T1000 (cell line): ENCODE measurements at regions not wholly inside any gene's neighbourhood (a gene's known extent, or its start where the extent isn't known, plus 50 kb on each side); places are given as distances from the start of the nearest gene placed in this dataset.
A peak's percentile ranks its signal among the peaks of the same experiment; 100 is the strongest.

Experiments
- DNase-seq: peaks from one replicate; lab custom pipeline; 2025; ENCODE audit warnings: mixed read lengths; lab: John Stamatoyannopoulos, UW

DNA sequence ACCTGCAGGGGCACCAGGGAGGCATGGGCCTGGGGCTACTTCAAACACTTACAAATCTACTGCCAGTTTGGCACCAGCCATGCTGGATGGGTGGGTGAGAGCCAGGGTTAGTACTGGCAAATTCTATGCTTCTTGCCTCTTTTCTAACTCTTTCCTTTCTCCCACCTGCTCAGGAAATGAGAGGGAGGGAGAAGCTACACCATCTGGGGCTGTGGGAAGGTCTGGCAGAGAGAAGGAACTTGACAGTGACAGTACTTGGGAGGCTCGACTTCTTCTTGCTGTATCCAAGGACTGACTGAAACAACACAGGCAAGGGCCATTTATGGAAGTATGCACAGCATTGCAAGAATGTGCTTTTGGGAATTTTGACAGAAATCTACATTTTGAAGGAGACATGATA is 149.6 kb upstream of the DYRK2 start:
- no peak for DNase-seq

DNA sequence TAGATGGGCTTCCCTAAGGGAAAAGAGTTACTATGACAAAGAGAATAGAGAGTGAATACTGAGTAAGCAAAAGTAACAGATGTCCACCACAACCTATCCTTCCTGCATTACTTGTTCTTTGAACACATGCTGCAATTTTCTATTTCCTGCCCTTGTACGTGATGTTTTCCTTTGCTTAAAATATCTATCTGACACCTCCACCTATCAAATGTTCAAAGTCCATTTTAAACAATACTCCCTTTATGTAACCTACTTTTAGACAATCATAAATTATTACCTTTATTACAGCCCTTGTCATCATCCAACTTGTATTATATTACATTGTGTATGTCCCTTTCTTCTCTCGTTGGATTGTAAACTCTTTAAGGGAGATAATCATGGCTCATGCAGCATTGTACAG is 147.2 kb upstream of the DYRK2 start:
- no peak for DNase-seq

DNA sequence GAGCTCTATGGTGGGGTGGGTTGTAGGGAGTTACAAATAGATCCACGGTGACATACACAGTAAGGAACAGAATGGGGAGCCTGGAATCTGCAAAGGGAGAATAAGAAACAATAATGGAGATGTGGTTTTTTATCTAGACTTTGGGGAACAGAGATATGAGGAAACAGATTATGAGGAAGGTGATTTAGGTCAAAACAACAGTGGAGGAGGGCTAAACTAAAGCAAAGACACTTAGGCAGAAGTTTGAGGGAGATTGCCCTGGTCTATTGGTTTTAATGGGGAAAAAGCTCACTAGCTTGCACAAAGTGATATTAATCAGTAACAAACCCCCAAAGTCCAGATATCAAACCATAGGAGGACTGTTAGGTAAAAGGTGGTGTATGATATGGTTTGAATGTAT is 144.5 kb upstream of the DYRK2 start:
- no peak for DNase-seq

DNA sequence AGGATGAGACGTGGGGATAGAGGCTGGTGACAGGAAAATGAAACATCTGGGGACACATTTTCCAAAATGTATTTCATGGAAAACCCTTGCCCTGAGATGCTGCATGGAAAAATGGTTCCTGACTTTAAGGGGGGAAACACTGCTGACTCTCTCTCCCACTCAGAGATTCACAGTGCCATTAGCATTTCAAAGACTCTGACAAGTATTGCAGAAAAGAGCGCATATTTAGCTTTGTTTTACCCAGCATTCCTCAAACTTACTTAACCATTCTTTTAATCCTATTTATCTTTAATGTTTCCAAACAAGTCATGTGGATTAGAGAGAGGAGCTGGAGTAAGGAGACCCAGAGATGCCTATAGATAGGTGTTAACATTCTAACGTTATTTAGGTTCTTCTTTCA is 141.8 kb upstream of the DYRK2 start:
- no peak for DNase-seq

DNA sequence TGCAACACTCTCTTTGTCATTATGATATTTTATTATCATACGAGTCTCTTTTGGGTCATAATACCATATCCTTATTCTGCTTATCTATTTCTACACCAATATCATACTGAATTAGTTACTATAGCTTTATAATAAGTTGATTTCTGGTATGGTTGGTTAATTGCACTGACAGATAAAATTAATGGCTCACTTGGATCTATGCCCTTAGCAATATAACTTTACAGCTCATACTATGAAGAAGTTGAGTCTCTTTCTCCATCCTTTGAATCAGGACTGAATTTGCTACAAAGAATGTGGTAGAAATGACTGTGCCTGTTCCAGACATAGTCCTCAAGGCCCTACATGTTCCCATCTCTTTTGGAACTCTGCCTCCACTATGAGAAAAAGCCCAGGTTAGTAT is 139.7 kb upstream of the DYRK2 start:
- no peak for DNase-seq

DNA sequence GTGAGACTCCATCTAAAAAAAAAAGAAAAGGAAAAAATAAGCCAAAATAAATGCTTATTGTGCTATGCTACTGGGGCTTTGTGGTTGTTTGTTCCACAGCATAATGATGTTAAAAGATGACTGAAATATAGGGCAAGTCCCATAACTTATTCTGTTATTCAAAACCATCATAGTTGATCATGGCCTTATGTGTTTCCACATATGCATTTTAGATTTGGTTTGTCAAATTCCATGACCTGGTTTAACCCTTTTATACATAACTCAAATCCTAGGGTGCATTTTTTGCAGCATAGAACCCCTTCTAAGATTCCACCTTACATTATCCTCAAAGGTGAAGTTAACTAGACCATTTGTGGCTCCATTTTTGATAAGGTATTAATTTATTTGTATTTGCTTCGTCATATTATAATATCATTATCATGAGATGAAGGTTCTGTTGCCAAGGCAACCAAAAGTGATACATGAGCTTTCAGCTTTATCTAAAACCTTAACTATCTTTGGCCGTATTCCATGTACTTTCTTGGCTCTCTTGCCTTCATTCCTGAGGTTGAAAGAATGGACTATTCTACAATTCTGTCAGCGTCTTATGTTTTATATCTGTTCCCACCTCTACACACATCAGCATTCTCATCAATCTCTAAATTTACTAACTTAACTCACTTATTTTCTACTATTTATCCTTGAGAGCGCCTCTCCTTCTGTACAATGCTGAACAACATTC is 138.7 kb upstream of the DYRK2 start:
- no peak for DNase-seq

DNA sequence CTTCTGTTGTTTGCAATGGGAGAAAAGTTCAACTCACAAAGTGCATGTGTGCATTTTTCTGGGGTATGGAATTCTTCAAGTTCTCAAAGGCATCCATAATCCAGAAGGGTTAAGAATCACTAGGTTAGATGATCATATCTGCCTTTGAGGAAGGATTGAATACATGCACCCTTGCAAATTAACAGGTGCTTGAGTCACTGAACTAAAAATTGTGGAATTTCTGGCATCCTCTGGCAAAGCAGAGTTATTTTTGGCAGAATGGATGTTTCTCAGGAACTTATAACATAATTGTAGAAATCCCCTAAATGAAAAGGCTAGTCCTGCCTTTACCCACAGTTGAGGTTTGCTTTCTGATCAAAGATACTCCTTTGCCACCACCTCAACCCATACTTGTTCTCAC is 136.5 kb upstream of the DYRK2 start:
- no peak for DNase-seq

DNA sequence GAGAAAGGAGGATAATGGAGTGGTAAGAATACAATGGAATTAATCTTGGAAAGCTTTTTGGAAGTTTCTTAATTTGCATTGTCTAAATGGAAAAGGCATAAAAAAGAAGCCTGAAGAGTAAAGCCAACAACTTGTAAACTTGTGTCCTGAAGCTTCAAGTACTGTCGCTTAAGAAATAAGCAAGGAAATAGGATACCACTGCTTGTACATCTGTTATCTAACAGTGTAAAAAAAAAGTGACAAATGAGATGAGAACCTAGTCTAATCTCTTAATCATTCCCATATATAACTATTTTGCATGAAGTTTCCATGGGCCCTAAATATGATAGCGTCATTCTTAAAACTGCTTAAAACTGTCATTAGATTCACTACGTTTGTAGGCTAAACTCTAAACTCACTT is 134.0 kb upstream of the DYRK2 start:
- no peak for DNase-seq

DNA sequence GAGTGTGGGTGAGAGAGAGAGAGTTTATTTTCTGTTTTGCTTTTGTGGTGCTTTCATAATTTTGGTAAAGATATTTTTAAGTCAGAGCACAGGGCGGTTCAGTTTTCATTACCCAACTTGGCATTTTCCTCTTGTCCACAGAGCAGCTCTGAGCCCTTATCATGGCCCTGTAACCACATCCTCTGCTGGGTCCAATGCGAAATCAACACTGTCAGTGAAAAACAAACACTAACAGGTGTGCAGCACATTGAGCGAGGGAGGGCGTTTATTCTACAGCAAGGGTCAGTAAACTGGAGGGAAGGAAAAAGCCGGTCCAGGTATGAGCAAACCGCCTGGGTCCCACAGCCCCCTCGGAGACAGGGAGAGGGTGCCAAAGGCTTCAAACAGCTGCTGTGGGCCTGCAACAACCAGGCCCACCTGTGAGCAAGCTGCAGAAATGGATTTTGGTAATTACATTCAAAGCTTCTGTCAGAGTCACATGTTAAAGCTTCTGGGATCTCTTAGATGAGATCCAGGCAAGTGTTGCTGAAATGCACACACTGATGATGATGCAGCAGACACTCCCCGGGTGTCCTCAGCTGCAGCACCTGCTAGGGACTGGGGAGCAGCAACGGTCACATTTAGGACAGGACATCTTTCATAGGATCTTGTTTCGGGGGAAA is 132.7 kb upstream of the DYRK2 start:
- DNase-seq = no peak

DNA sequence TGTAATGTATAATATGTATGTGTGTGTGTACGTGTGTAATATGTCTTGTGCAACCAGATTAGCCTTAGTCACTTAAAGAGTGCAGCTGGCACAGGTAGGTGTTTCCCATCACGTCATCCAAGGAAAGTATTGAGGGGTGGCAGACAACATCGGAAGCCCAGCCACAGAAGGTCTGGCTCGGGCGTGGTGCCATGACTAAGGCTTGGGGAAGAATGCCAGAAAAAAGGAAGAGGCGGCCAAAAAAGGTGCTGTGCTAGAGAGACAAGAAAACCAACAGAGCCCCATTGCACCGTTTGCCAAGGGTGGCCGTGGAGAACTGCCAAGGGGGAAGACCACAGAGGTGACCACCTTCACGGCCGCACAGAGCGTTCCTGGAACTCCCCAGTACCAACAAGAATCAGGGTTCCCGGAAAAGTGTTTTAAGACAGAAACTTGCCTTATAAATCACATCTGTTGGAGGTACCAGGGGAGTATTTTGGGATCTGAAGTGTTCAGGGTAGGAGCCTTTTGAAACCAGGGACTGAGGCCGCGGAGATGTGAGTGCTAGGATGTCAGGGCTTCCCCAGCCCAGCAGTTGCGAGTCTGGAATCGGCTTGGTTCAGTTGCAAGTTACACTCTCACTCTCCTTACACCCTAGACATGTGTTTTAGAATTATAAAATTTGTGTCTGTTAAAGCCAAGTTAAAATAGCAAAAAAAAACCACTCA is 131.2 kb upstream of the DYRK2 start:
- no peak for DNase-seq

DNA sequence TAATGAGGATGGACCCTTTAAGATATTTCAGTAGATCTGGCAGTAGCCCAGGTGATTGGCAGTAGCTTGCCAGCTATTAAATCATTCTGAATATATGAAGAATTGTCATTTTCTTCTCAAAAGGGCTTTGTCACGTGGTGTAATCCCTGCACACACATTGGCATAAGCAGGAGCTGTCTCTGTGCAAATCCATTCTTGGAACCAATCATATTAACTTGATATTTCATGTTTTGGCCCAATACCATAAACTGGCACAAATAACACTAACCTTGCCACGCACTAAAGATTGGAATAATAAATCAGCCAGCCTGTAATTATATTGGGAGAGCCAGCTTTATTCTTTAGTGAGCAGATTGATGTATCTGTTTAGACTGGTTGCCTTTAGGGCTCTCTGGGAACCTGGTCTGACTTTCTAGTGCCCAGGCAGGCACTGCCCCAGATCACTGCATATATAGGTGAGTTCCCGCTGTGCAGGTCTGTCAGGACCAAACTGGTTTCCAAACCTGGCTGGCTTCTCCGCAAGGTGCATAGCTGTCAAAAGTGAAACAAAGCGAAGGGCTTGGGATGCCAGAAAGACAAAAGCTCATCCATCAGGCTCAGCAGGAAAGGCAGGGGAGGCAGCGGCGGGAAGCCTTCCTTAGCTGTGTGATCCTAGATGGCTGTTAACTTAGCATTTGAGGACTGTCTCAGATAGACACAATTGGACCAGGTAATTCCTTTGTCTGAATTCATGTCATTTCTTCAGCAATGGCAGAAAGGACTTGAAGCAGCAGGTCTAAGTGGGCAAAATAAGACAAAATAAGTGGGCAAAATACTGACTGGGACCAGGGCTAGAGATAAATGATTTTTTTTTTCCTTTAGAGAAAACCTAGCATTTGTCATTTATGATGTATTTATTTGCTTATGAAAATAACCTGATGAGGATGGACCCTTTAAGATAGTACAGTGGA is 128.8 kb upstream of the DYRK2 start:
- no peak for DNase-seq

DNA sequence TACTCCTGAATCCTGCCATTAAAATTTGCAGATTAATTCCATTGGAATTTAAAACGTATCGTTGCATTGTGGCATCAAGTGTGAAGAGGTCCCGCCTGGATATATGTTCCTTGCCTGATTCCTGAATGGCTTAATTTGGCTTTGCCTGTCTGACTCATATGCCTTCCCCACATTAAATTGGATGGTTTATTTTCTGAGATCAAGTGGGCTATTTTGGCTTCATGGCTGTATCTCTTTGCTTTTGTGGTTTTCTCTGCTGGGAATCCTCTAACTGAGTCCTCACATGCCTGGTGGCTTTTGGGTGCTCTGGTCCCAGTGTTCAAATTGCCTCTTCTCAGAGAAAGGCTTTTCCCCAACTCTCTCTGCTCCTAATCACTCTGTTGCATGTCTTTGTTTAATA is 127.9 kb upstream of the DYRK2 start:
- no peak for DNase-seq

DNA sequence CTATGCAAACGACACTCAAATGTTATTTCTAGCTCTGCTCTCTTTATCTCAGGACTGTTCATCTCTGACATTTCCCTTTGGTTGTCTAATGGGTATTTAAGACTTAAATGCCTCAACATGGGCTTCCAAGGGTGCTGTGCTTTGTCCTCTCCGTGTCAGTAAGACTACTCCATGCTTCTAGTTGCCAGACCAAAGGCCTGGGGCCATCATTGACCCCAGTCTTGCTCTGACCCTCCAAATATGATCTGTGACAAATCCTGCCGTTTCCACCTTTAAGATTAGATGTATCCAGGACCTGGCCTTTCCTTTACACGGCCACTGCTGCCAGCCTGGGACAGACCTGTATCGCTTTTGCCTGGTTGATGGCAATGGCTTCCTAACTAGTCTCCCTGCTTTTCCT is 126.3 kb upstream of the DYRK2 start:
- no peak for DNase-seq

DNA sequence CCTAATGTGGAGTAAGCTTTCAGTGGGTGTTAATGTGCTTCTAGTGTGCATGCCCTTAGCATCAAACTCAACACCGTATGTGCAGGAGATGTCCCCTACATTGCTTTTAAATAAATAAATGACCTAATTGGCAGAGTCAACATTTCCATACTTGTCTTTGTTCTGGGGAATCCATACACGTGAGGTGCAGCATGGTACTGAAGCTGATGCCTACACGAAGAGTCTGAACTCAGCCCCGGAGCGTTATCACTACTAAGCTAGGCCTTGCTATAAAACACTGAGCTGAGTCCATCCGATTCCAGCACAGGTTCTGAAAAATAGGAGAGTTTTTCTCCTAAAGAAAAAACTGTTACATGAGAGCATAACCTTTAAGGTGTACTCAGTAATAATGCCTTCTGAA is 125.0 kb upstream of the DYRK2 start:
- DNase-seq = no peak

DNA sequence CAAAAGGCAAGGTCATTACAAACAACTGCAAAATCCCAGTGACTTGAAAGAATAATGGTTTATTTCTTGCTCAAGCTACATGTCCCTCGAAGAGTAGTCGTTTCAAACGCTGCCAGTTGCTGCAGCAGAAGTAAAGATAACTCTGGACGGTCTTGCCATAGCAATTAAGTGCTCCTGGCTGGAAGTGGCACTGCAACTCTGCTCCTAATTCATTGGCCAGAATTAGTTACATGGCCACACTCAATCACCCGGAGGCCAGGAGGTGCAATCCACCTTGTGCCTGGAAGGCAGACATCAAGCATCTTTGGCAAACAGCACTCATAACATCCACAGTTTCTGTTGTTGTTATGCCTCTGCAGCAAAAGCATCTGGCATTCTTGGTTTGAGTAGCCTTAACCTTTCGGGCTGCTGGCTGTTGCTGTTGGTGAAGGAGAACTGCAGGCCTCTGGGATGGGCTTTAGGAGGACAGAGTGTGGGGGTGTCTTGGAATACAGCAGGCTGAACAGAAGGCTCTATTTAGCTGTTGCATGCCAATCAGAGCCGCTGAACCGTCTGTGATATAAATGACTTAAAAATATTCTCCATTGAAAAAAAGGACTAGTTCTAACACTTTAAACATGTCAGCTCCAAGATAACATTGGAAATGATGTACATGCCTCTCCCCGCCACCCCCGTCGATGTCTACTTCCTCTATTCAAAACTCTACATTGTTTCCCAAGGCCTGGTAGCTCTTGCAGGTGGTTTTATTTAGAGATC is 123.5 kb upstream of the DYRK2 start:
- no peak for DNase-seq

DNA sequence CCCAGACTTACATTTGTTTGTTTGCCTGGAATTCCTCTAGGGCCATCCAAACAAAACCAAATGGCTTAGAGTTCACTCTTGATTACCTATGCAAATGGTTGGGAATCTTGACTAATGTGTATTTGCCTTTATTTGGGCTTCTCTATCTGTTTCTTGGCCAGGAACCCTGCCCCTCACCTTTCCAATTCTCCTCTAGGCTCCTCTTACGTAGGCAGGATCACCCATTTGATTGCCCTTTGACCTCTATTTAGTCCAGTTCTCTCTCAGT is 123.0 kb upstream of the DYRK2 start:
- DNase-seq = no peak

DNA sequence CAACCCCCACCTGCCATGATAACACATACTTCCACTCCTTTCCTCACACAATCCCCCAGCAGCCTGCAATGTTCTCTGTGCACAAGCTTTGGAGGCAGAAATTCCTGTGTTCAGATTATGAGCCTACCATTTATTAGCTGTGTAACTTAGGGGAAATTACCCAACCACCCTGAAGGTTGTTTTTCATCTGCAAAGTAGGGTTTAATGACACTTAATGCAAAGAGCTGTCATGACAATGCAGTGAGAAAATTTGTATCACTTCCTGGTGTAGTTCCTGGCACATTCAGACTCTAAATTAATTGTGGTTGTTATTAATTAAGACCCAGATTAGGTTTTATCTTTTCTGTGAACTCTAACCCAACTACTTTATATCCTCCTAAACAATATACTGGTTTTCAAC is 122.4 kb upstream of the DYRK2 start:
- DNase-seq = no peak

DNA sequence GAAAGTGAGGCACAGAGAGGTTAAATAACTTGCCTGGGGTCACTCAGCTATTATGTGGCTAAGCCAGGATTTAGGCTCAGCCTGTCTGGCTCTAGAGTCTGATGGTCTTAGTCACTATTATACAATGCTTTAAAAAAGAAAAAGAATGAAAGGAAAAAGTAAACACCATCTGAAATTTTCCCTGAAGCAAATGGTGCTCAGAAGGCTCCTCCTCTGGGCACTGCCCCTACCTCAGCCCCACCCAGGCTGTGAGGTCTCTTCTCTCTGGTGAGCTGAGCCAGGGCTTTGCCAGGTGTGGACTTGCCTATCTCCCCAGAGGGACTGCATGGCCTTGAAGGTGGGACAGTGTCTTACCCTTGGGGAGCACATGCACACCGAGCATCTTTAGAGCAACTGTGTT is 117.5 kb upstream of the DYRK2 start:
- no peak for DNase-seq

DNA sequence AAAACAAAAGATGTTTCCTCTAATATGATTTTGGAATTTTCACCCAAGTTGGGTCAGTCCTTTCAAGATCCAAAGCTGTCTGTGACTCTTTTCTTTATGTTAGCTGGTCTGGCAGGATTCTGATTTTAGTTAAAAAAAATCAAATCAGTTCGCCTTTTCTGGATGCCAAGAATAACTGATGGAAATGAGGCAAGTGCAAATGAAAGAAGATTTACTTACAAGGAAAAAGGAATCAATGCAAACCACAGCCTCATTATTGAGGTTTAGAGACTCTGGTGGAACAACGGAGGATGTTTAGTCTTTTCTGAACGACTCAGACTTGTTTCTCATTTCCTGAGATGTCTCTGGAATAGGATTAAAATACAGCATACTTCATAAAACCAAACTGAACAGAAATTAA is 117.0 kb upstream of the DYRK2 start:
- no peak for DNase-seq

DNA sequence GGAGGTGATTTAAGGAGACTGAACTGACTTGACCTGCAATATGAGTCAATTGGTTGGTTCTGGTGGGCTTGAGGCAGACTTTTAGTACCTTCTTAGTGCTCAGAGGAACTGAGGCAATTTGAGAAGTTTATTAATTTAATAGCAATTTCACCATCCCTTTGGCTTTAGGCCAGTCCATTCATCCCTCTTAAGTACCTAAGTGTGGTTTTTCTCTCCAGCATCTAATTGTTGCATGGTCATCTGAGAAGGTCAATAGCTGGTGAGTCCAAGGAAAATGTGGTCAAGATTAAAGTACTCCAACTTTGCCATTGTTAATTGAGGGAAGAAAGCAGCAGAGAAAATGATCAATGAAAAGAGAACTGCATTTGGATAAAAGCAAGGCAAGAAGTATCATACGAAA is 115.4 kb upstream of the DYRK2 start:
- DNase-seq = no peak

DNA sequence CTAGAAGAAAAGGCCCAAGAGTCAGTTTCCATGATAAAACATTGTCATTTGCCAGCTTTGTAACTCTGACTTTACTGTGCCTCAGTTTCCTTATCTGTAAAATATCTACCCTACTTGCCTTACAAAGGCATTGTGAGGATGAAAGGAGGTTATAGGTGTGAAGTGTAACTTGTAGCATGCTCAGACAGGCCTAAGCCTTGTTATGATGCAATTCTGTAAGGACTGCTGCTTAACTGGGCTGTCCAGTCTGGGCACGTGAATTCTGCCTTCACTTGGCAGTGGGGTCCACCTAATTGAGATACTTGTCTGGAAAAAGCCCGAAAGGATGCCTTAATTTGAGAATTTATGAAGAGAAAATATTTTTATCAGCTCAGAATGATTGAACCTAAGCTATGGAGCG is 114.5 kb upstream of the DYRK2 start:
- DNase-seq = no peak

DNA sequence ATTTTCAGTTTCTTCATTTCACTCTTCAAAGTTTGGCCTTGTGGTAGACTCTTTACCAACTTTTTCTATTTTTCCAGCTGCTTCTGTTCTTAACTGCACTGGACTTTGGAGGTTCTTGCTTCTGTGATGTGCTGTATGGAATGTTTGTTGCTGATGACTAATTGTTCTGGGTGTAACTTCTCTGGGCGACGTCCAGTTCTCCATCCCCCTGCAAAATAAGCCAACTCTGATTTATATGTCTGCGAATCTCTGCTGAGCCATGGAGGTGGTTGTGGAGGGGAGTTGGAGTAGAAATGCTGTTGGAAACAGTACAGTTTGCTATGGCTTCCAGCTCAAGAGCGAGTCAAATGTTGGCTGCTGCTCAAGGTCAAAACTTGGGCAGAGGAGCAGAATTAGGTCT is 113.9 kb upstream of the DYRK2 start:
- peak; percentile 31 for DNase-seq
